H9 (cell line): ENCODE measurements at regions not wholly inside any gene's neighbourhood (a gene's known extent, or its start where the extent isn't known, plus 50 kb on each side); places are given as distances from the start of the nearest gene placed in this dataset.

Experiments
- DNase-seq: peaks from one replicate; pipeline ENCODE4 v3.0.0-alpha.2; 2017
- H2AFZ ChIP-seq: one replicate; pipeline ENCODE4 v1.6.1; 2013; ENCODE audit warnings: mild to moderate bottlenecking, low read length, control low read depth, moderate library complexity
- H2AK5ac ChIP-seq: 2 replicates; pipeline ENCODE4 v1.6.1; 2013; ENCODE audit warnings: low read length, control low read depth, mixed read lengths; ENCODE audit not compliant: insufficient read length
- H2BK120ac ChIP-seq: one replicate; pipeline ENCODE4 v1.6.1; 2013; ENCODE audit warnings: low read depth, mild to moderate bottlenecking, low read length, control low read depth, inconsistent platforms; ENCODE audit not compliant: poor library complexity, severe bottlenecking
- H2BK12ac ChIP-seq: 2 replicates; pipeline ENCODE4 v1.6.1; 2013; ENCODE audit warnings: low read length, control low read depth, mixed read lengths, low read depth; ENCODE audit not compliant: insufficient read length
- H2BK15ac ChIP-seq: 2 replicates; pipeline ENCODE4 v1.6.1; 2013; ENCODE audit warnings: low read depth, low read length, control low read depth
- H2BK20ac ChIP-seq: one replicate; pipeline ENCODE4 v1.6.1; 2013; ENCODE audit warnings: low read depth, mild to moderate bottlenecking, low read length, control low read depth, inconsistent platforms; ENCODE audit not compliant: poor library complexity, severe bottlenecking
- H2BK5ac ChIP-seq: 2 replicates; pipeline ENCODE4 v1.6.1; 2013; ENCODE audit warnings: low read length, control low read depth, mixed read lengths; ENCODE audit not compliant: insufficient read length
- H3K14ac ChIP-seq: 2 replicates; pipeline ENCODE4 v1.6.1; 2013; ENCODE audit warnings: low read length, control low read depth; ENCODE audit not compliant: insufficient read depth
- H3K18ac ChIP-seq: 2 replicates; pipeline ENCODE4 v1.6.1; 2013; ENCODE audit warnings: low read depth, mild to moderate bottlenecking, mixed read lengths, low read length, control low read depth; ENCODE audit not compliant: insufficient read length
- H3K23ac ChIP-seq: 2 replicates; pipeline ENCODE4 v1.6.1; 2013; ENCODE audit warnings: low read length, control low read depth, mixed read lengths, low read depth; ENCODE audit not compliant: insufficient read length
- H3K23me2 ChIP-seq: 2 replicates; pipeline ENCODE4 v1.6.1; 2013; ENCODE audit warnings: low read depth, mild to moderate bottlenecking, mixed read lengths, low read length, control low read depth; ENCODE audit not compliant: insufficient read length, poor library complexity, severe bottlenecking
- H3K27ac ChIP-seq: 2 replicates; pipeline ENCODE4 v1.5.1; 2013; ENCODE audit warnings: low read length, control low read depth, mixed read lengths, low read depth; ENCODE audit not compliant: insufficient read length
- H3K27me3 ChIP-seq: 2 replicates; pipeline ENCODE4 v1.6.1; 2013; ENCODE audit warnings: low read length, control low read depth, inconsistent platforms; ENCODE audit not compliant: insufficient read depth
- H3K4ac ChIP-seq: 2 replicates; pipeline ENCODE4 v1.6.1; 2013; ENCODE audit warnings: low read depth, mild to moderate bottlenecking, control low read depth, inconsistent platforms, low read length, moderate library complexity
- H3K4me1 ChIP-seq: 2 replicates; pipeline ENCODE4 v1.6.1; 2013; ENCODE audit warnings: low read length, control low read depth, inconsistent platforms; ENCODE audit not compliant: insufficient read depth
- H3K4me2 ChIP-seq: 2 replicates; pipeline ENCODE4 v1.6.1; 2013; ENCODE audit warnings: low read length, control low read depth, mixed read lengths; ENCODE audit not compliant: insufficient read length, insufficient read depth
- H3K56ac ChIP-seq: 2 replicates; pipeline ENCODE4 v1.6.1; 2013; ENCODE audit warnings: low read depth, mild to moderate bottlenecking, mixed read lengths, low read length, control low read depth; ENCODE audit not compliant: insufficient read length
- H3K79me1 ChIP-seq: 2 replicates; pipeline ENCODE4 v1.6.1; 2013; ENCODE audit warnings: low read depth, mild to moderate bottlenecking, moderate library complexity, low read length, control low read depth, inconsistent platforms; ENCODE audit not compliant: insufficient read depth, poor library complexity, severe bottlenecking
- H3K79me2 ChIP-seq: 2 replicates; pipeline ENCODE4 v1.6.1; 2013; ENCODE audit warnings: low read length, control low read depth, inconsistent platforms; ENCODE audit not compliant: insufficient read depth
- H3K9ac ChIP-seq: 2 replicates; pipeline ENCODE4 v1.6.1; 2013; ENCODE audit warnings: low read length, control low read depth, mixed read lengths; ENCODE audit not compliant: insufficient read length; ENCODE audit errors: extremely low read depth
- H3K9me3 ChIP-seq: one replicate; pipeline ENCODE4 v1.6.1; 2013; ENCODE audit warnings: low read depth, low read length, inconsistent platforms; ENCODE audit not compliant: control insufficient read depth
- H3T11ph ChIP-seq: one replicate; pipeline ENCODE4 v1.6.1; 2013; ENCODE audit warnings: mild to moderate bottlenecking, low read length, control low read depth, inconsistent platforms
- H4K20me1 ChIP-seq: one replicate; pipeline ENCODE4 v1.6.1; 2013; ENCODE audit not compliant: control insufficient read depth, insufficient read length, insufficient read depth
- H4K5ac ChIP-seq: 2 replicates; pipeline ENCODE4 v1.6.1; 2013; ENCODE audit warnings: low read depth, mild to moderate bottlenecking, mixed read lengths, low read length, control low read depth; ENCODE audit not compliant: insufficient read length
- H4K8ac ChIP-seq: replicated peaks from 2 replicates; pipeline ENCODE4 v1.6.1; 2013; ENCODE audit warnings: low read length, control low read depth, mixed read lengths, low read depth; ENCODE audit not compliant: insufficient read length
- H4K91ac ChIP-seq: 2 replicates; pipeline ENCODE4 v1.6.1; 2013; ENCODE audit warnings: low read depth, mild to moderate bottlenecking, moderate library complexity, mixed read lengths, low read length, control low read depth; ENCODE audit not compliant: insufficient read length
- H3K27ac Mint-ChIP-seq, 3 experiments: 2 replicates in 2 of 3; 3 replicates in 1 of 3; pipeline ENCODE4 v1.8.0; 2020 to 2021; ENCODE audit warnings: mixed read lengths in 3 of 3, mild to moderate bottlenecking in 1 of 3, moderate library complexity in 1 of 3
- H3K27me3 Mint-ChIP-seq: 2 replicates; pipeline ENCODE4 v1.8.0; 2021; ENCODE audit warnings: low read depth, mild to moderate bottlenecking, moderate library complexity, mixed read lengths
- H3K36me3 Mint-ChIP-seq, 3 experiments: 2 replicates in 2 of 3; 3 replicates in 1 of 3; pipeline ENCODE4 v1.8.0; 2020 to 2021; ENCODE audit warnings: low read depth in 3 of 3, mixed read lengths in 3 of 3; ENCODE audit not compliant: insufficient read depth in 1 of 3
- H3K4me1 Mint-ChIP-seq, 2 experiments: 2 replicates each; pipeline ENCODE4 v1.8.0; 2020; ENCODE audit warnings: mixed read lengths in 2 of 2
- H3K4me3 Mint-ChIP-seq, 2 experiments: 2 replicates in 1 of 2; 3 replicates in 1 of 2; pipeline ENCODE4 v1.8.0; 2020 to 2021; ENCODE audit warnings: mild to moderate bottlenecking in 2 of 2, mixed read lengths in 2 of 2, moderate library complexity in 1 of 2
- H3K9me3 Mint-ChIP-seq, 2 experiments: 2 replicates in 1 of 2; 3 replicates in 1 of 2; pipeline ENCODE4 v1.8.0; 2020; ENCODE audit warnings: mild to moderate bottlenecking in 2 of 2, mixed read lengths in 2 of 2, moderate library complexity in 1 of 2
- WGBS: extraction: QIAGEN DNeasy Blood & Tissue Kit; methylation state at CpG from one replicate; pipeline ENCODE4 v1.1.7; 2013; ENCODE audit warnings: missing lambda C conversion rate, low lambda C conversion rate, mixed read lengths; ENCODE audit not compliant: insufficient read length; ENCODE audit errors: extremely low coverage; 5-methylcytosine and 5-hydroxymethylcytosine counted together
- TF ChIP-seq, protein P1 (sequence below): fragments of 200-600 bp; sonication (generic); conservative IDR thresholded peaks from 3 replicates; pipeline ENCODE4 v1.8.0; 2021; ENCODE audit warnings: antibody characterized with exemption, mild to moderate bottlenecking

DNA sequence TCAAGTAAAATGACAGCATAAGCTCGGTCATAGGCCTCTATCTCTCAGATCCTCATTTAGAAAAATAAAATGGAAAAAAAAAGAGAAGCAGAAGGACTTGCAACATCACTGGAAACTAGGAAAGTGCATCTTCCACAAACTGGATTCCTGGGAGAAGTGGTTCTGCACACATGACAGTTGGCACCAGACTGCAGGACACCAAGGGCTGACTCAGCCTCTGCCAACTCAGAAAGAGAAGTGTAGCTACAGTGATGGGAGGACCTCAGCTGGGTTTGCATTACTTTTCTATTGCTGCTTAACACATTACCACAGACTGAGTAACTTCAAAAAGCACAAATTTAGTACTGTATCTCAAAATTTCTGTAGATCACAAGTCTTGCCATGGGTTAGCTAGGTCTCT lies 409.5 kb upstream of the GCFC2 start:
- H4K20me1 ChIP-seq: no peaks in the 10 kb centered on the region
- no peaks in the 10 kb centered on the region for H3K9me3 ChIP-seq
- H2BK12ac ChIP-seq: no peak overlapping the region
- no peak overlapping the region for H2BK15ac ChIP-seq
- Mint-ChIP-seq H3K4me1 (peaks cover 0 to 4% of the 10 kb centered on the region in 2 experiments; a peak in 1 of 4 replicates), H3K27ac (no peak overlapping the region), H3K36me3 (peaks cover 0 to 5% (median 0%) of the 10 kb centered on the region in 3 experiments; a peak in 2 of 7 replicates), H3K4me3 (no peak overlapping the region), H3K27me3 (no peaks in the 10 kb centered on the region), H3K9me3 (peaks cover 0 to 4% of the 10 kb centered on the region in 2 experiments; a peak in 3 of 5 replicates)
- no peak overlapping the region for H3K4ac ChIP-seq
- DNase-seq: no peak
- no peak overlapping the region for H2BK20ac ChIP-seq
- no peak overlapping the region for H3T11ph ChIP-seq
- H3K23me2 ChIP-seq: no peaks in the 10 kb centered on the region
- no peak overlapping the region for H2AFZ ChIP-seq
- no peak overlapping the region for H3K4me2 ChIP-seq
- no peak overlapping the region for H4K5ac ChIP-seq
- no peak overlapping the region for H2BK5ac ChIP-seq
- no peak overlapping the region for H4K8ac ChIP-seq
- no peak overlapping the region for H3K14ac ChIP-seq
- no peak overlapping the region for H3K18ac ChIP-seq
- no peak overlapping the region for H2AK5ac ChIP-seq
- H2BK120ac ChIP-seq: no peak overlapping the region
- H3K27me3 ChIP-seq: no peaks in the 10 kb centered on the region
- no peak overlapping the region for H3K23ac ChIP-seq
- no peak overlapping the region for H3K27ac ChIP-seq
- H3K56ac ChIP-seq: no peak overlapping the region
- no CpG with 5 or more reads among the region's 1 CpG for WGBS
- H3K79me1 ChIP-seq: no peaks in the 10 kb centered on the region
- no peak overlapping the region for H3K9ac ChIP-seq
- TF ChIP-seq, protein P1, sequence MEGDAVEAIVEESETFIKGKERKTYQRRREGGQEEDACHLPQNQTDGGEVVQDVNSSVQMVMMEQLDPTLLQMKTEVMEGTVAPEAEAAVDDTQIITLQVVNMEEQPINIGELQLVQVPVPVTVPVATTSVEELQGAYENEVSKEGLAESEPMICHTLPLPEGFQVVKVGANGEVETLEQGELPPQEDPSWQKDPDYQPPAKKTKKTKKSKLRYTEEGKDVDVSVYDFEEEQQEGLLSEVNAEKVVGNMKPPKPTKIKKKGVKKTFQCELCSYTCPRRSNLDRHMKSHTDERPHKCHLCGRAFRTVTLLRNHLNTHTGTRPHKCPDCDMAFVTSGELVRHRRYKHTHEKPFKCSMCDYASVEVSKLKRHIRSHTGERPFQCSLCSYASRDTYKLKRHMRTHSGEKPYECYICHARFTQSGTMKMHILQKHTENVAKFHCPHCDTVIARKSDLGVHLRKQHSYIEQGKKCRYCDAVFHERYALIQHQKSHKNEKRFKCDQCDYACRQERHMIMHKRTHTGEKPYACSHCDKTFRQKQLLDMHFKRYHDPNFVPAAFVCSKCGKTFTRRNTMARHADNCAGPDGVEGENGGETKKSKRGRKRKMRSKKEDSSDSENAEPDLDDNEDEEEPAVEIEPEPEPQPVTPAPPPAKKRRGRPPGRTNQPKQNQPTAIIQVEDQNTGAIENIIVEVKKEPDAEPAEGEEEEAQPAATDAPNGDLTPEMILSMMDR: no peak
- H3K4me1 ChIP-seq: no peaks in the 10 kb centered on the region
- no peak overlapping the region for H4K91ac ChIP-seq
- no peaks in the 10 kb centered on the region for H3K79me2 ChIP-seq
